ENCODE measurements at regions not wholly inside any gene's neighbourhood (a gene's known extent, or its start where the extent isn't known, plus 50 kb on each side); places are given as distances from the start of the nearest gene placed in this dataset.

- TF ChIP-seq ZNF398 (tag by site-specific recombination; IDR thresholded peaks at IDR 0.05) = no peak
- TF ChIP-seq ZNF112 (tag by site-specific recombination; IDR thresholded peaks at IDR 0.05) = no peak
- TF ChIP-seq ZNF366 (tag by site-specific recombination; conservative IDR thresholded peaks at IDR 0.05) = no peak
- TF ChIP-seq KLF7 (tag by site-specific recombination; IDR thresholded peaks at IDR 0.05; ENCODE audit: borderline replicate concordance) = no peak
- no peak for TF ChIP-seq ZNF510 (tag by site-specific recombination; IDR thresholded peaks at IDR 0.05; ENCODE audit: insufficient replicate concordance)
- TF ChIP-seq CTCF (tag by site-specific recombination; IDR thresholded peaks at IDR 0.05) = no peak
- TF ChIP-seq PRDM2 (tag by site-specific recombination; IDR thresholded peaks at IDR 0.05; ENCODE audit: borderline replicate concordance) = no peak
- TF ChIP-seq GLIS1 (tag by site-specific recombination; IDR thresholded peaks at IDR 0.05) = no peak
- no peak for TF ChIP-seq ZFP3 (tag by site-specific recombination; IDR thresholded peaks at IDR 0.05; ENCODE audit: low read depth)
- no peak for TF ChIP-seq ATF2 (tag by site-specific recombination; IDR thresholded peaks at IDR 0.05; ENCODE audit: low read depth)
- no peak for TF ChIP-seq KLF8 (tag by site-specific recombination; IDR thresholded peaks at IDR 0.05)
- TF ChIP-seq ZNF521 (tag by site-specific recombination; IDR thresholded peaks at IDR 0.05) = no peak
These were observed 430.4 kb downstream of the TFEC start for GRCh38 chr7:115600207-115600606.
